ENCODE measurements at regions not wholly inside any gene's neighbourhood (a gene's known extent, or its start where the extent isn't known, plus 50 kb on each side); places are given as distances from the start of the nearest gene placed in this dataset.

- H3K27me3 ChIP-seq (ENCODE audit: control insufficient read depth in 4 of 4, insufficient read depth in 4 of 4, low read length in 3 of 4) = no peaks in the 10 kb centered on the region
- no peak for DNase-seq (ENCODE audit: low spot score)
- 49% methylated on average over 8 of the region's 8 CpGs for WGBS
- no peak overlapping the region for H3K4me3 ChIP-seq (ENCODE audit: low read depth in 1 of 3, low read length in 3 of 3)
- H3K9ac ChIP-seq (ENCODE audit: low read depth in 1 of 2, low read length in 2 of 2) = no peak overlapping the region
- no peak for TF ChIP-seq EGR1 (IDR thresholded peaks at IDR 0.05; ENCODE audit: low read depth in 2 of 2)
- TF ChIP-seq HNF4A (conservative IDR thresholded peaks at IDR 0.05) = no peak
- TF ChIP-seq FOXA2 (IDR thresholded peaks at IDR 0.05) = no peak
- no peak for TF ChIP-seq JUND (IDR thresholded peaks at IDR 0.05)
- no peak for TF ChIP-seq FOXA1 (IDR thresholded peaks at IDR 0.05)
- TF ChIP-seq SP1 (IDR thresholded peaks at IDR 0.05) = no peak
- TF ChIP-seq, protein P1, sequence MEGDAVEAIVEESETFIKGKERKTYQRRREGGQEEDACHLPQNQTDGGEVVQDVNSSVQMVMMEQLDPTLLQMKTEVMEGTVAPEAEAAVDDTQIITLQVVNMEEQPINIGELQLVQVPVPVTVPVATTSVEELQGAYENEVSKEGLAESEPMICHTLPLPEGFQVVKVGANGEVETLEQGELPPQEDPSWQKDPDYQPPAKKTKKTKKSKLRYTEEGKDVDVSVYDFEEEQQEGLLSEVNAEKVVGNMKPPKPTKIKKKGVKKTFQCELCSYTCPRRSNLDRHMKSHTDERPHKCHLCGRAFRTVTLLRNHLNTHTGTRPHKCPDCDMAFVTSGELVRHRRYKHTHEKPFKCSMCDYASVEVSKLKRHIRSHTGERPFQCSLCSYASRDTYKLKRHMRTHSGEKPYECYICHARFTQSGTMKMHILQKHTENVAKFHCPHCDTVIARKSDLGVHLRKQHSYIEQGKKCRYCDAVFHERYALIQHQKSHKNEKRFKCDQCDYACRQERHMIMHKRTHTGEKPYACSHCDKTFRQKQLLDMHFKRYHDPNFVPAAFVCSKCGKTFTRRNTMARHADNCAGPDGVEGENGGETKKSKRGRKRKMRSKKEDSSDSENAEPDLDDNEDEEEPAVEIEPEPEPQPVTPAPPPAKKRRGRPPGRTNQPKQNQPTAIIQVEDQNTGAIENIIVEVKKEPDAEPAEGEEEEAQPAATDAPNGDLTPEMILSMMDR (IDR thresholded peaks at IDR 0.05; ENCODE audit: low read depth, low read length, missing input control) = no peak
- no peaks in the 10 kb centered on the region for H3K4me1 ChIP-seq (ENCODE audit: control insufficient read depth in 4 of 4, insufficient read depth in 4 of 4, low read length in 3 of 4)
- no peak overlapping the region for H3K27ac ChIP-seq (ENCODE audit: low read depth in 1 of 2, low read length in 2 of 2)
- no peaks in the 10 kb centered on the region for H3K36me3 ChIP-seq (ENCODE audit: control insufficient read depth in 4 of 4, insufficient read depth in 3 of 4, low read depth in 1 of 4, low read length in 3 of 4)
- peaks cover 0 to 4% (median 0%) of the 10 kb centered on the region in 4 donors for H3K9me3 ChIP-seq (ENCODE audit: control insufficient read depth in 4 of 4, low read length in 3 of 4)
Observed at GRCh38 chr6:84618046-84618752, 146.2 kb downstream of the TBX18 start.

DNA sequence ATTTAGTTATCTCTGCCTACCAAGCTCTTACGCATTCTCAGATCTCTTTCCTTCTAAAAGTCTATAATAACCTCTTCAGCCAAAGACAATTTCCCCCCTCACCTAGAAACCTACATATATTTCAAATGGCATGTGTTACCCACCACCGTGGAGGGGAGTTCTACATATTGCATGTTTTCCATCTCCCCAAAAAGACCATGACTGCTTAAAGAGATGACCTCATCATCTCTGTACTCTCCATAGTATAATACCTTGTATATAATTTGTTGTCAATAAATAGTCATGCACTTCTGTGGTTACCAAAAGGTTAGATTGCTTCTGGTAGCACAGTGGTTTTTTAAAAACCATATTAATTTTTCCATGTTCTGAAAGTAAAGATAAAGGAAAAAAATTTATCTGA lies 148.4 kb downstream of the TBX18 start:
- H3K27me3 ChIP-seq (ENCODE audit: control insufficient read depth in 4 of 4, insufficient read depth in 4 of 4, low read length in 3 of 4) = no peaks in the 10 kb centered on the region
- H3K4me1 ChIP-seq (ENCODE audit: control insufficient read depth in 4 of 4, insufficient read depth in 4 of 4, low read length in 3 of 4) = no peaks in the 10 kb centered on the region
- H3K9me3 ChIP-seq (ENCODE audit: control insufficient read depth in 4 of 4, low read length in 3 of 4) = peaks cover 0 to 4% (median 0%) of the 10 kb centered on the region in 4 donors
- WGBS = 75% methylated on average over 2 of the region's 2 CpGs
- H3K9ac ChIP-seq (ENCODE audit: low read depth in 1 of 2, low read length in 2 of 2) = no peak overlapping the region
- no peak overlapping the region for H3K27ac ChIP-seq (ENCODE audit: low read depth in 1 of 2, low read length in 2 of 2)
- H3K4me3 ChIP-seq (ENCODE audit: low read depth in 1 of 3, low read length in 3 of 3) = no peak overlapping the region
- no peak for DNase-seq (ENCODE audit: low spot score)
- TF ChIP-seq GABPA (IDR thresholded peaks at IDR 0.05 in 1 of 2, conservative IDR thresholded peaks at IDR 0.05 in 1 of 2) (no peak), HNF4A (conservative IDR thresholded peaks at IDR 0.05) (no peak), FOXA2 (IDR thresholded peaks at IDR 0.05) (no peak), JUND (IDR thresholded peaks at IDR 0.05) (no peak), TAF1 (conservative IDR thresholded peaks at IDR 0.05) (no peak), HNF4G (IDR thresholded peaks at IDR 0.05) (no peak), YY1 (IDR thresholded peaks at IDR 0.05) (no peak), FOXA1 (IDR thresholded peaks at IDR 0.05) (no peak), RXRA (IDR thresholded peaks at IDR 0.05) (no peak)
- TF ChIP-seq, protein P2, sequence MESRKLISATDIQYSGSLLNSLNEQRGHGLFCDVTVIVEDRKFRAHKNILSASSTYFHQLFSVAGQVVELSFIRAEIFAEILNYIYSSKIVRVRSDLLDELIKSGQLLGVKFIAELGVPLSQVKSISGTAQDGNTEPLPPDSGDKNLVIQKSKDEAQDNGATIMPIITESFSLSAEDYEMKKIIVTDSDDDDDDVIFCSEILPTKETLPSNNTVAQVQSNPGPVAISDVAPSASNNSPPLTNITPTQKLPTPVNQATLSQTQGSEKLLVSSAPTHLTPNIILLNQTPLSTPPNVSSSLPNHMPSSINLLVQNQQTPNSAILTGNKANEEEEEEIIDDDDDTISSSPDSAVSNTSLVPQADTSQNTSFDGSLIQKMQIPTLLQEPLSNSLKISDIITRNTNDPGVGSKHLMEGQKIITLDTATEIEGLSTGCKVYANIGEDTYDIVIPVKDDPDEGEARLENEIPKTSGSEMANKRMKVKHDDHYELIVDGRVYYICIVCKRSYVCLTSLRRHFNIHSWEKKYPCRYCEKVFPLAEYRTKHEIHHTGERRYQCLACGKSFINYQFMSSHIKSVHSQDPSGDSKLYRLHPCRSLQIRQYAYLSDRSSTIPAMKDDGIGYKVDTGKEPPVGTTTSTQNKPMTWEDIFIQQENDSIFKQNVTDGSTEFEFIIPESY (IDR thresholded peaks at IDR 0.05) = no peak
- TF ChIP-seq, protein P3, sequence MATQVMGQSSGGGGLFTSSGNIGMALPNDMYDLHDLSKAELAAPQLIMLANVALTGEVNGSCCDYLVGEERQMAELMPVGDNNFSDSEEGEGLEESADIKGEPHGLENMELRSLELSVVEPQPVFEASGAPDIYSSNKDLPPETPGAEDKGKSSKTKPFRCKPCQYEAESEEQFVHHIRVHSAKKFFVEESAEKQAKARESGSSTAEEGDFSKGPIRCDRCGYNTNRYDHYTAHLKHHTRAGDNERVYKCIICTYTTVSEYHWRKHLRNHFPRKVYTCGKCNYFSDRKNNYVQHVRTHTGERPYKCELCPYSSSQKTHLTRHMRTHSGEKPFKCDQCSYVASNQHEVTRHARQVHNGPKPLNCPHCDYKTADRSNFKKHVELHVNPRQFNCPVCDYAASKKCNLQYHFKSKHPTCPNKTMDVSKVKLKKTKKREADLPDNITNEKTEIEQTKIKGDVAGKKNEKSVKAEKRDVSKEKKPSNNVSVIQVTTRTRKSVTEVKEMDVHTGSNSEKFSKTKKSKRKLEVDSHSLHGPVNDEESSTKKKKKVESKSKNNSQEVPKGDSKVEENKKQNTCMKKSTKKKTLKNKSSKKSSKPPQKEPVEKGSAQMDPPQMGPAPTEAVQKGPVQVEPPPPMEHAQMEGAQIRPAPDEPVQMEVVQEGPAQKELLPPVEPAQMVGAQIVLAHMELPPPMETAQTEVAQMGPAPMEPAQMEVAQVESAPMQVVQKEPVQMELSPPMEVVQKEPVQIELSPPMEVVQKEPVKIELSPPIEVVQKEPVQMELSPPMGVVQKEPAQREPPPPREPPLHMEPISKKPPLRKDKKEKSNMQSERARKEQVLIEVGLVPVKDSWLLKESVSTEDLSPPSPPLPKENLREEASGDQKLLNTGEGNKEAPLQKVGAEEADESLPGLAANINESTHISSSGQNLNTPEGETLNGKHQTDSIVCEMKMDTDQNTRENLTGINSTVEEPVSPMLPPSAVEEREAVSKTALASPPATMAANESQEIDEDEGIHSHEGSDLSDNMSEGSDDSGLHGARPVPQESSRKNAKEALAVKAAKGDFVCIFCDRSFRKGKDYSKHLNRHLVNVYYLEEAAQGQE (IDR thresholded peaks at IDR 0.05) = no peak
- TF ChIP-seq, protein P4, sequence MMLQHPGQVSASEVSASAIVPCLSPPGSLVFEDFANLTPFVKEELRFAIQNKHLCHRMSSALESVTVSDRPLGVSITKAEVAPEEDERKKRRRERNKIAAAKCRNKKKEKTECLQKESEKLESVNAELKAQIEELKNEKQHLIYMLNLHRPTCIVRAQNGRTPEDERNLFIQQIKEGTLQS (IDR thresholded peaks at IDR 0.05) = no peak
- TF ChIP-seq, protein P1 (IDR thresholded peaks at IDR 0.05; ENCODE audit: low read depth, low read length, missing input control) = no peak
- H3K36me3 ChIP-seq (ENCODE audit: control insufficient read depth in 4 of 4, insufficient read depth in 3 of 4, low read depth in 1 of 4, low read length in 3 of 4) = no peaks in the 10 kb centered on the region

All from liver (tissue), 8 donors.